CD4-positive, alpha-beta T cell treated with Interferon gamma for 1 hour (primary cell): ENCODE measurements at regions not wholly inside any gene's neighbourhood (a gene's known extent, or its start where the extent isn't known, plus 50 kb on each side); places are given as distances from the start of the nearest gene placed in this dataset.

ENCODE experiments used
- DNase-seq: peaks from one replicate; pipeline ENCODE4 v3.0.0-alpha.2; 2020

GRCh38 chr13:99436686-99437416, 64.4 kb upstream of the TM9SF2 start:
- DNase-seq = peak; percentile 90

- DNase-seq = no peak
Observed at GRCh38 chr13:99439048-99439447, 62.2 kb upstream of the TM9SF2 start.

- DNase-seq = no peak
Observed at GRCh38 chr13:99439850-99440604, 61.2 kb upstream of the TM9SF2 start.

DNA sequence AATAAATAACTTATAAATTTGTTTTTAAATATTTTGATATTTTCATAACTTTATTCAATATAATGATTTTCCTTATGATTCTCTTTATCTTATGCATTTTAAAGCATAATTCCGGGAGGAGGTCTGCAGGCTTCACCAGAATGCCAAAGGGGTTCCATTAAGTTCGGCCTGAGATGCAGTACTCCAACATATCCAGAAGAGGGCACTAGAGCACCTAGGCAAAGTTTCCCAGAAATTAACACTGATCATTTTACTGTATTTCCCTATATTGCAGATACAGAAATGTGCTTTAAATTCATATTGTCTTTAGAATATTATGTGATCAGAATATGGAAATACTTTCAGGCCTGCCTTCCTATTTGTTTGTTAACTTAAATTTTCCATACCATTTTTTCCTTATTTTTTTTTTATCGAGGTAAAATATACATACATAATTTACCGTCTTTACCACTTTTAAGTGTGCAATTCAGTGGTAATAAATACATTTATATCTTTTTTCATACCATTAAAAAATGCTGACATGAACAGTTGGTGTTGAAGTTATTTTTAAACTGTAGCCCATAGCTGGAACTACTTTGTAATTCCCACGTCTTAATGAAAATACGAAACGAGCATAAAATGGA, 58.9 kb upstream of the TM9SF2 start:
- peak; percentile 46 for DNase-seq

DNA sequence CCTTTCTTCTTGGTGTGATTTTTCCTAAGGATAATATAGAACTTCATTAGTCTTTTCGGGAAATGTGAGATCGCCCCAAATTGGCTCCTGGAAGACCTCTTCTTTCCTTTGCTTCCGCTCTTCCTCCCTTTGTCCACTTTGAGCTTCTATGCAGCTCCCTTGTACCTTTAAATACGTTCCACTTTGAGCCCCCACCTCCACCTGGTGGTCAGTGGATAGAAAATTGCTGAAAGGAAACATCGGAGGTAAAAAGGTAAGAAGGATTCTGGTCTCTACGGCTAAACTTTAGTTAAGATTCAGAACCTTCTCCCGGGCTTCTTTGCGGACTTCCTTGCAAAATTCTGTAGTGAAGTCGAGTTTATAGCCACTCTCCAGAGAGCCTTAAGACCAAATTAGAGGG, 55.0 kb upstream of the TM9SF2 start:
- no peak for DNase-seq

GRCh38 chr13:99448546-99448945, 52.7 kb upstream of the TM9SF2 start:
- no peak for DNase-seq

- DNase-seq = no peak
Observed at GRCh38 chr13:99450416-99450815, 50.9 kb upstream of the TM9SF2 start.
